ENCODE measurements at regions not wholly inside any gene's neighbourhood (a gene's known extent, or its start where the extent isn't known, plus 50 kb on each side); places are given as distances from the start of the nearest gene placed in this dataset.

GRCh38 chr2:196224756-196225155 is 53.4 kb upstream of the STK17B start:
- no peak for FAIRE-seq
- no peaks in the 10 kb centered on the region for H3K79me2 ChIP-seq (ENCODE audit: control insufficient read depth, insufficient read depth, low read length)
- H3K27me3 ChIP-seq (ENCODE audit: control insufficient read depth in 2 of 2, insufficient read depth in 2 of 2, low read length in 2 of 2) = no peaks in the 10 kb centered on the region
- H3K4me1 ChIP-seq (ENCODE audit: control insufficient read depth, extremely low read depth, insufficient read depth, low read length) = no peaks in the 10 kb centered on the region
- TF ChIP-seq POLR2A (IDR thresholded peaks at IDR 0.05; ENCODE audit: low read depth, low read length) (no peak), JUN (IDR thresholded peaks at IDR 0.05; ENCODE audit: borderline replicate concordance, insufficient read depth, insufficient read length, low read depth) (no peak), EZH2 (IDR thresholded peaks at IDR 0.05; ENCODE audit: borderline replicate concordance, low read depth, low read length, severe bottlenecking) (no peak), CTCF (IDR thresholded peaks at IDR 0.05; ENCODE audit: extremely low read depth in 1 of 2, insufficient read depth in 1 of 2, low read depth in 1 of 2, low read length in 2 of 2) (no peak), GATA2 (IDR thresholded peaks at IDR 0.05; ENCODE audit: insufficient read depth, insufficient read length, low read depth, low read length) (no peak), MYC (IDR thresholded peaks at IDR 0.05; ENCODE audit: low read depth, low read length) (no peak), MAX (IDR thresholded peaks at IDR 0.05; ENCODE audit: insufficient read depth, insufficient read length) (no peak), POLR2AphosphoS5 (IDR thresholded peaks at IDR 0.05; ENCODE audit: insufficient read depth, low read depth, low read length) (no peak), FOS (IDR thresholded peaks at IDR 0.05; ENCODE audit: borderline replicate concordance, insufficient read depth, low read length) (no peak)
- no peak overlapping the region for H2AFZ ChIP-seq (ENCODE audit: low read depth, low read length)
- no peak overlapping the region for H3K4me2 ChIP-seq (ENCODE audit: insufficient read depth, low read length)
- dilution Hi-C loops (cut with MboI; ENCODE audit: extremely low pct_ligation_motif_present, low sequenced_read_pairs) = no loop called here
- POLR2A ChIA-PET = interaction anchor here (0.6 kb wide), 1 partner anchor 157 kb away, joined by 4 read pairs; no protein-coding TSS in a partner anchor
- H3K4me3 ChIP-seq (replicated peaks in 1 of 3; ENCODE audit: insufficient read depth in 1 of 3, low read depth in 1 of 3, low read length in 3 of 3) = no peak overlapping the region
- H4K20me1 ChIP-seq (replicated peaks; ENCODE audit: control insufficient read depth, extremely low read depth, insufficient read depth, low read length) = no peaks in the 10 kb centered on the region
- no peaks in the 10 kb centered on the region for H3K9me3 ChIP-seq (replicated peaks; ENCODE audit: control insufficient read depth, insufficient read depth, low read length)
- no peak for DNase-seq (ENCODE audit: low read depth, low spot score)
- no TSS peak for BruUV-seq (replicated peaks)
- intact Hi-C loops (cut with micrococcal nuclease) = no loop called here
- H3K9ac ChIP-seq (replicated peaks; ENCODE audit: extremely low read depth, insufficient read depth, low read length) = no peak overlapping the region
- no peaks in the 10 kb centered on the region for H3K9me1 ChIP-seq (replicated peaks; ENCODE audit: control insufficient read depth, extremely low read depth, insufficient read depth, low read length)
- H3K27ac ChIP-seq (ENCODE audit: insufficient read depth, low read depth, low read length) = no peak overlapping the region
- peaks cover 13 to 50% of the 10 kb centered on the region in 2 experiments for H3K36me3 ChIP-seq (ENCODE audit: control insufficient read depth in 2 of 2, extremely low read depth in 1 of 2, insufficient read depth in 2 of 2, low read length in 2 of 2)
- CTCF ChIA-PET = interaction anchor here (0.9 to 1.1 kb wide), 2 partner anchors 8 to 19 kb away, joined by 3 read pairs; no protein-coding TSS in a partner anchor

Measured in endothelial cell of umbilical vein (primary cell).